NCI-H446 treated with DMSO at 0.1 percent for 48 hours (cell line): ENCODE measurements at regions not wholly inside any gene's neighbourhood (a gene's known extent, or its start where the extent isn't known, plus 50 kb on each side); places are given as distances from the start of the nearest gene placed in this dataset.

Experiments
- DNase-seq: peaks from one replicate; lab custom pipeline; 2025; lab: John Stamatoyannopoulos, UW

DNA sequence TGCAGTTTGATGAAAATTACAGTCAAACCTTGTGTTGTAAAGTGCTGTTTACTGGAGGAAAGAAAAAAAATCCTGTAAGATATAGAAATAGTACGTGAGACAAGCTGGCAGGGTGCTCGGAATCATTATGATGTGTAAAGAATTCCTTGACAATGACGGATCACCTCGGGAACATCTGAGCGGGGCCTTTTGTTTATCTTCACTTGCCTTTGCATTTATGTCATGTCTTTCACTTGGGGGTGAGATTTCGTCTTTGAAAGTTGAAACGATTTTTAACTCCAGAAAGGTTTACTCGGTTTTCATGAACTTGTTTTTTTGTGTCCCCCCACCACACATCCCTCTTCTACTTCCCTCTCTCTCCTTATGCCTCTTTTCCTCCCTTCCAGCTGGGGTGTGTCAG lies 128.3 kb upstream of the VEPH1 start:
- no peak for DNase-seq

DNA sequence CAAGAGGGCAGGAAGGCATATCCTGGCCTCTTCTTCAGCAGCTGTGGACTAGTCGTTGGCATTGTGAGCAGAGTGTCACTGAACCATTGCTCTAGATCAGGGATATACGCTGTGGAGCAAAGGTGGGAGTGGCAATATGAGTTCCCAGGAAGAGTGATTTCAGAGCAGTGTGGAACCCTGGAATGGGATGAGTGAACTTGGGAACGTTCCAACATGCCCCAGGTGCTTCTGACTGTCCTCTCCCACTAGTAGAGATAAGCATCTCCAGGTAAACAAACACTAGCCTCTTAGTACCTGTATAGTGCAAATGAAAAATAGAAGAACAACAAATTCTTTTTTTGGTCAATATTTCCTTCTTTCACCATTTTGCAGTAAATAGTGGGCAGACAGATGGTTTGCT lies 123.6 kb upstream of the VEPH1 start:
- no peak for DNase-seq

DNA sequence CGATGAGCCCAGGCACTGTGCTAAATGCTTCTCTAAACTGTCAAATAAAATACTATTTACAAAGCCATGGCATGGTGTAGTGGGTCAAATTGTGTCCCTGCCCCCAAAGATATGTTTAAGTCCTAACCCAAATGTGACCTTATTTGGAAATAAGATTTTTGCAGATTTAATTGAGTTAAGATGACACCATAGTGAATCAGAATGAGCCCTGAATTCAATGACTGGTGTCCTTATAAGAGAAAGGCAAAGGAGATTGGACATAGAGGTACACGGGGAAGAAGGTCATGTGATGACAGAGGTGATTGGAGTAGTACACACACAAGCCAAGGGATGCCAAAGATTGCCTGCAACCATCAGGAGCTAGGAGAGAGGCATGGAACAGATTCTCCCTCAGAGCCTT lies 121.6 kb upstream of the VEPH1 start:
- no peak for DNase-seq

DNA sequence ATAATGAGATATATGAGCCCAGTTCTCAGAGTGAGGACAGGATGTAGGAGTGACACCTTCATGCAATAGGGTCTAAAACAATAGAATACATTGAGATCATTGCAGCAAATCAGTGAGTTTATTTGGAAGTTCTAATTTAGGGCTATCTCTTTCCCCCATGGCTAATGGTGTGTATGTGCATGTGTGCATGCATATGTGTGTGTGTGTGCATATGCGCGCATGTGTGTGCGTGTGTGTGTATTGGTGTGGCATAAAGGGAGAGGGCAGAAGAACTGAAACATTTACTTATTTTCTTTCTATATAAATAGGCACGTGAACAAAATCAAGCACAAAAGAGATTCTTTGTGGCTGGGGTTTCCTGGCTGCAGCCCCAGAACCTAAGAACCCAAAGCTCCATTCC lies 115.7 kb upstream of the VEPH1 start:
- DNase-seq, result no peak

DNA sequence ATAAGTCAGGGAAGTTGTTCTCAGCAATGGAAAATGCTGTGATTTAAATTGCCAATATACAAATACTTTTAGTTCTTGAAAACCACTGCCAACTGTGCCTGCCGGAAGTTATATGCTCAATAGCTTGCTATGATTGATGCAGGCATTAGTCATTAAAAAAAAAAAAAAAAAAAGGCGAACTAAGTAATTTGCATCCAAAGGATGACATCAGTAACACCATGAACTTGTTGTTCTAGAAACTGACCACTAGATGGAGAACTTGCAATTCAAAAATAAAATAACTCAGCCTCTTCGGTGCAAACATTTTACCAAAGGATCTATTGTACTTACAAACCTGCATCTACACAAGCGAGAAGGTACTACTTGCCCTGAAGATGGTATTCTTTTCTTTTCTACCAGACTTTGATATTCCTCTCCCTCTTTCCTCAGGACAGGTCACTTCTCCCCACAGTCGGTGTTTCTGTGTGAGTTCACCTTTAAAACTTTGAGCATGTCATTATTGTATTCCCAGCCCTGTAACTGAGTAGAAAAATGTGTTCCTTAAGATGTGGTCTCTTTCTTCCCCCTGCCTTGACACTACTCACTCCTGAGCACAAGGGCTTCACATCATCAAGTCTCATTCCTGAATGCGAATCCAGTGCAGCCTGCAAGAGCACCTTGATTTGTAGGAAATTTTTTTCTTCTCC lies 115.0 kb upstream of the VEPH1 start:
- peak; percentile 78 for DNase-seq

DNA sequence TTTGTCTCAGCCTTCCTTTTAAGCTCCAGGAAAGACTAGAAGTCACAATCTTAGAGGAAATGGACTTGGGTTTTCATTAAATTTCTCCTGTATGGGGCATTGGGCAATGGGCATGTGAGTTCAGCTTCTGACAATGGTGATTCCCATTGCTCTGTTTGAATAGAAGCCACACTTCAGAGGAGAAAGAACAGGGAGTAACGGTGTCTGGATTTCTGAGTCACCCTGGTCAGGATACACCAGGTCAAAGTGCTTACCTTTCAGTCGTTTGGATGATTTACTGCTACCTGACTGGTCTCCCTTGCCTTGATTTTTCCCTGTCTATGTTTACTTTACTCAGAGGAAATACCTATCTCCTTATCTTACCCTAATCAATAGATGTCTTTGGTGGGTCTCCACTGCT lies 111.7 kb upstream of the VEPH1 start:
- DNase-seq, result no peak

DNA sequence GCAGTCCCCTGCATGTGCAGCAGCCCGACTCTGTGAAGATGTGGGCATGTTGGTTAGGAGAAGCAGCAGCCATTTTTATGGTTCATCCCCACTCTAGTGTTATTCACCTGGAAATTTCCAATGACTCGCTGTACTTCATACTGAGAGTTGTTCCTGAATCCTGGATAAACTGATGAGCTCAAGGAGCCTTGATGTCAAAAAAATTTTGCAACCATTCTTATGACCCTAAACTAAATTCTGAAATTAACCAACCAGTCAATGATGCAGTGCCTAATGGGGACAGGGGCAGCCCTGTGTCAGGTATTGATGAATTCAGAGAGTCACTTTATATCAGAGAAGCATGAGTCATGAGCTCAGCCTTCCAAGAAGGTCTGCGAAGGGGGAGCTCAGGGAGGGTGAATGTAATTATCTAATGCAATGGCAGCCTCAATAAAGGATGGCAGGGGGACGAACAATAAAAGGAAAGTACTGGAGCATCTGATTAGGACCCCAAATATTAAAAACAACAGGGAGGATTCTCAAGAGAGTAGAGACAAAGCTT lies 108.4 kb upstream of the VEPH1 start:
- no peak for DNase-seq

DNA sequence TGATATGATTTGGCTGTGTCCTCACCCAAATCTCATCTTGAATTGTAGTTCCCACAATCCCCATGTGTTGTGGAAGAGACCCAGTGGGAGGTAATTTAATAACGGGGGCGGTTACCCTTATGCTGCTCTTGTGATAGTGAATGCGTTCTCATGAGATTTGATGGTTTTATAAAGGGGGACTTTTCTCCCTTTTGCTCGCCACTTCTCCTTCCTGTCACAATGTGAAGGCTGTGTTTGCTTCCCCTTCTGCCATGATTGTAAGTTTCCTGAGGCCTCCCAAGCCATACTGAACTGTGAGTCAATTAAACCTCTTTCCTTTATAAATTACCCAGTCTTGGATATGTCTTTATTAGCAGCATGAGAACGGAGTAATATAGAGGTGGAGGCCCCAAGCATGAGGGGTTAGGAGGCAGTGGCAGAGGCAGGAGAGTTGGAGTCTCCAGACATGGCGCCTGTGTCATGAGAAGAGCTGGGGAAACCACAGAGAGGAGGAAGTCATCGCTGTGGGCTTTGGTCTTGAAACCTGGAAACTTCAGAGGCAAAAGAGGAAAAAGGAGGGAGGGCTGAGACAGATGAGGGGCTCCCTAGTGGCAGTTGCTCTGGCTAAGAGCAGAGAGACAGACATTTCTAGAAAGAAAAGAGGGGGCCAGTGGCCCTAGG lies 107.8 kb upstream of the VEPH1 start:
- DNase-seq, result no peak

DNA sequence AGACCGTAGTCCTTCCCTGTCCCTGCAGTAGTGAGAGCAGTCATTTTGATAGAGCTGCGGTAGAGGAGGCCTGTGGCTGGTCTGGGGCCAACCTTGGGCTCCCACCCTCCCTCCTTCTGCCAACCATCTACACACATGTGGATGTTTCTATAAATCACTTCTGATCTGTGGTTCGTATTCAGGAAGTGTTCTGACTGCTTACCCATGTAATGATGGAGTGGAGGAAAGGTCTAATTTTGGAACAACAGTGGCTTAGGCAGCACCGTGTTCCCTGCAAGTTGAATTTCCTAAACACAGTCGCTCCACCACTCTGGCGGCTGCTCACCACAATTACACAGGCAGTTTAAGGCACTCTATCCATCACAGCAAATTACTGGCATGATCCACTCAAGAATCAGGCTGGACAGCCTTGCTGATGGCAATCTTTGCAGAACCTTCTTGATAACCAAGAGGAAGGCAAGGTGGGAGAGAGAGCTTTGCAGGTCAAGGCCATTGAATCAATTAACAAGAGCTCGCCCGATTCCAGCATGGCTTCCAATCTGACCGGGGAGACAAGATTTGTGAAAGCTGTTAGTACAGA lies 104.7 kb upstream of the VEPH1 start:
- DNase-seq, result no peak

DNA sequence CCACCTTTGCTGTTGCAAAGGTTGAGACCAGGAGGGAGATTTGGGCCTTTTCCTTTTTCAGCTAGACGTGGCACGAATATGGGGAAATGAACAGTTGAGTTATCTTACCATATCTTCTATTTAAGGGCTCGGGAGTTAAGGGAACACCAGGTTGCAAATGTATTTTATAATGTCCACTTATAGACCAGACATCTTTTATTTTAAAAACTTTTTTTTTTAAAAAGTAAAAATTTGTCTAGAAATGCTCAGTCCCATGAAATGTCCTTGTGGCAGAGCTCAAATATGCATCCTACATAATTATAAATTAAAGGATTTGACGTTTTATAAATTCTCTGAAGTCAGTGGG lies 103.6 kb upstream of the VEPH1 start:
- no peak for DNase-seq

DNA sequence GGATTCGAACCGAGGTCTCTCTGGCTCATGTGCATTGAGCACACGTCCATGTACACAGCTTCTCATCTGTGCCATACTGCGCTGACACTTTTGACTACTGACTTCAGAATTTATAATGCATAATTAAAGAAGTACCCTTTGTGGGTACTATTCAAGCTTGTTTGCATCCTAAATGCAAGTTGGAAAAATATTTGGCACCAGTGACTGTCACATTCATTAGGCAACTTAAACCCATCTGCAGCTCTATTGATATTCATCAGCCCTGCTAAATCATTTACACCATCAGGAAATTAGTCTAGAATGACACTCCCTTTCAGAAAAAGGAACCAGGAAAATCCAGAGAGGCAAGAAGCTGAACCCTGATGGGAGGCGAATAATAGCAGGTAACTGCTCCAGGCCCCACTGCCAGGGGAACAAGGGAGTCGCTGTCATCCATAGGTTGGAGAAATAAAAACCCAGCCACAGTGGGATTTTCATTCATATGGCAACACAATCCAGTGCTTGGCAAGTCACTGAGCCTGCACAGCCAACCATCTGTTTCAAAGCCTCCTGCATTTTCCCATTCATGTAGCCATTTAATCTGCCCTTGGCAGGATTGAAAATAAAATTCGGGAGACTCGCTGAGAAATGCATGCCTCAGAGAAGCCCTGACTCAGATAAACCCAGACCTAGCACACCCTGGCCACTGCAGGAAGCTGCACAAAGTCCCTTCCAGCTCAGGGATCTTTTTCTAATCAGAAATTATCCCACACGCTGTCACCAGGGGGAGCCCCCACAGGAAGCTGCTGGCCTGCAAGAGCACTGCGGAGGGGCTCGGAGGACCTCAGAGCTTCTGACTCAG lies 103.0 kb upstream of the VEPH1 start:
- peak; percentile 97 for DNase-seq

DNA sequence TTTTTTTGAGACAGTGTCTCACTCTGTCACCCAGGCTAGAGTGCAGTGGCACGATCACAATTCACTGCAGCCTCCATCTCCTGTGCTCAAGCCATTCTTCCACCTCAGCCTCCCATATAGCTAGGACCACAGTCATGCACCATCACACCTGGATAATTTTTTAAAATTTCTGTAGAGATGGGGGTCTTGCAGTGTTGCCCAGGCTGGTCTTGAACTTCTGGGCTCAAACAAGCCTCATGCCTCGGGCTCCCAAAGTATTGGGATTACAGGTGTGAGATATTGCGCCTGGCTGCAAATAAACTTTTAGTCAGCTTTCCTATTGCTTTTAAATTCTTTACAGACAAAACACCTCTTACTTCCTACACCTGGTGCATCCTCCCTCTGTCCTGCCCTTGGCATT lies 102.1 kb upstream of the VEPH1 start:
- DNase-seq, result no peak

DNA sequence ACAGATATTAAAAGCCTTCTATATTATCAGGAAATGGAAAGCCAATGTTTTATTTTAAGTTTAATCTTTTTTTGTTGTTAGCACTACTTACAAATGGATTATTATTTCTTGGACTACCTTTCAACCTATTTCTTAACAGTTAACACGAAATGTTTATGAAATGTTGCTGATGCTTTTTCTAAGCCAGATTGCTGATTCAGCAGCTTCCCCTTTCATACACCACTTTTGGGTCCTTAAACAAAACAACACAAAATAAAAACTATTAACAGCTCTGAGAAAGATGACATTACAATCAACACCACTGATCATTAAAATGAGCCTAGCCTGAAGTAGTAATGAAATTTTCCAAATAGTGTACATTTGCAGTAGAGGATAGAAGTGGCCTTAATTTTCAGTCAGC lies 99.2 kb upstream of the VEPH1 start:
- no peak for DNase-seq

DNA sequence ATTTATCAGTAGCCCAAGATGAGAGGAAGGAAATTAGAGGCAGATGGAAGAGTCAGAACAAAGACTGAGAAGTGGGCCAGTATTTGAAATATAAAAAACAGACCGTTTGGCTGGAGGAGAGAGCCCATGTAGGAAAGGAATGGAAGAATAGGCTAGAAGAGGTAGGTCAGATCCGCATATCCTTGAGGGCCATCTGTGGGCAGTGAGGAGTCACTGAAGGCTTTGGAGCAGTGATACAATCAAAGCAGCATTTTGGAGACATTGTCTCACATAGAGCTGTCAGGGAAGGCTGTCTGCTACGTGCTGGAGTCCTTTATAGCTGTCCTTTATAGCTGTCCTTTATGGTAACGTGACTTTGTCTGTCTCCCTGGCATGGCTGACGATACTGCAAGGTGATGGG lies 92.0 kb upstream of the VEPH1 start:
- no peak for DNase-seq

DNA sequence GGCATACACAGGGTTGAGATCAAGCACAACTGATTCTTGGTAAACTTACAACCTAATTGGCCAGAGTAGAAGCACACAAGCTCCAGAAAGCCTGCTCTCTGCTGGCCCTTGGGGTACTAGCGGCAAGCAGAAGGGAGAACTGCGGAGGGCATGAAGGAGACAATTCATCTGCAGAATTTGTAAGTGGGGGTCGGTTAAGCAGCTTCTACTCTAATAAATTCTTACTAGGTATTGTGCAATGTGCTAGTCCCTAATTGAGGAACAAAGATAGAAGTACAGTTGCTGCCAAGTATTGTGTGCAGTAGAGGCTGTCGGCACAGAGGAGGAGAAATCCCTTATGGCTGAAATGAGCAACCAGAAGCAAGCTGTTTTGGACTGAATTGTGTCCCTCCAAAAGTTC lies 91.2 kb upstream of the VEPH1 start:
- DNase-seq, result no peak

DNA sequence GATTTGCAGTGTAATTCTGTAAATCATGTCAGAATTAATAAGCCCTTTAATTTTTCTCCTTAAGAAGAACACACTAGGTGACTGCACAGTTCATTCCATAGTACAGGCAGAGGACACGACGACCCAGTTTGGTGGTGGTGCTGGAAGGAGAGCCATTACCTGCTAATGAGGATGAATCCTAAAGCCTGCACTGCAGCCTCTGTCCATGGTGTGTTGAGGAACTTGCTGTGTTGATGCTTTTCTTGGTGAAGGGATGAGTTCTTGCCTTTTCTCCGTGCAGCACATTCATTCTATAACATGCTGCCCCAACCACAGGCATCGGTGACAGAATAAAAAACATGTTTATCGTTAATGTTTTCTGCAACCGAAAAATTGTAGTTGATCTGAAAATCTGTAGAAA lies 89.6 kb upstream of the VEPH1 start:
- DNase-seq, result no peak

DNA sequence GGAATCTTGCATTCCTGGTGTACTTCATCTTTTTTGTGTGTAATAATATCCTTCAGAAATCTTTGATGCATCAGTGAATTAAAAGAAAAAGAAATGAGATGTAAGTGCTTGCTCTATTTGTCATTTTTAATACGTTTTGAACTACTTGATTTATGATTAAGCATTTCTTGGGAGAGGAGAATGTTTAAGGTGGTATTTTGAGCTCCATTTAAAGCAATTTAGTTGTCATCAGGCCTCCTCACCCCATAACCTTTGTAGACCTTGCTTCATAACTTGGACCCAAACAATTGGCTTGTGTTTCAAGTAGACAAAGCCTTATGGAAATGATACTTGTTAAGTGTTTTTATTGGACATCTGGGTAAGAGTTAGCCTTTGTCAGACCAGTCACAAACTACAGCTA lies 87.1 kb upstream of the VEPH1 start:
- DNase-seq, result no peak

DNA sequence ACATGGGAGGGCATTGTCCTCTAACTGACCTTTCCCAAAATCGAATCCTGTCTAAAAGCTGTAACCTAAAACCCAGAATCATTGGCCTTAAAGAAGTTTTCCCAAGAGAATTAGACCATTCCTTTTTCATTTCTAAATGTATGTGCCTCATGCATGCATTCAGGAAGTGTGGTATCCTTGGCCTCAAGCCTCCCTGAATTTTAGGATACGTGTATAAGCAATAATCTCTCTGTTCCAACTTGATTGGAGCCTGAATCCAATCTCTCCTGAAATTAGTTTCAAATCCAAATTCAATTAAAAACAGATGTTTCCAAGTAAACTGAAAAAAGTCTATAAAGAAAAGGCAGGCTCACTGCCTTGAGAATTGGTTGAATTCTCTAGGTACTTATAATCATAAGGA lies 86.0 kb upstream of the VEPH1 start:
- DNase-seq, result no peak

DNA sequence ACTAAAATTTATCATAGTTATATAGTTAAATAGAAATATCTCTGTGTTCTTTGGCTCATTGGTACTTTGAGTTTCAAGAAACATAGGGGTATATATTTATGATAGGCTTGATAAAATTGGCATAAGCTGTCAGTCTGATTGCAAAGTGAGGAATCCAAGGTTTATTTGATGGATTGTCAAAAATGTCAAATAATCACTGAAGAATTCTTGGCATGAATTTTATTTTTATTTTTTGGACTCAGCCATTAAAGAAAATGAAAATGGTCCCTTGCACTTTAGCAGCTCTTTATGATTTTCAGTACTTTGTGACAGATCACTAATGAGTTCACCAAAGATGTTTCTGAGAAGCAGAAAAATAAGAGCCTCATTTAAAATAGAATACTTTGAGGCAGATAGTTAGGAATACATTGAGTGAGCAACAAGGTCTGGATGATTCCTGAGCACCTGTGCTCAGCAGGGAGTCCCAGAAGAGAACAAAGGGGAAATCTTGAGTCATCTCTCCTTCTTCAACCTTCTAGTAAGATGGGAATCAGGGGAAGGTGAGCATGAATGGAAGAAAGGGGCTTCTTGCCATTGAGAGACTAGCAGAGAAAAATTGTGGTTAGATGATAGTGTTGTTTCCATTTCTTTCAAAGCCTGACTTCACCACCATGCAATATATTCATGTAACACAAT lies 85.3 kb upstream of the VEPH1 start:
- DNase-seq, result no peak

DNA sequence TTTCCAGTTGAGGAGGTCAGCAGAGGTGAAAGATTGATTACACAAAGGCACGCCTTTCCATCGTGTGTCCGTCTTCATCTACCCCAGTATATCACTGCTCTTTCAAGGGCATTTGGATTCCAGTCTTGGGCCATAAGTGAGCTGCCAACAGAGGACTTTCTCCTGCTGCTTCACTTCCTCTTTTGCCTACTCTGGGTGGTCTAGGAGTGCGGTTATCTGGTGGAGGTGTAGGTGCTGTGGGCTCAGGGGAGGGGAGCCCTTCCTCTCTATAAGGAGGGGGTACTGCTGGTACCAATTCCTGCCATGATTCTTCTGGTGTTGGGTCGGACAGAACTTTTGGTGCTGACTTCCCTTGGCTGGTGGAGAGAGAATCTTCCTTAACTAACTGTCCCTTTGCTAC lies 83.1 kb upstream of the VEPH1 start:
- DNase-seq, result no peak

DNA sequence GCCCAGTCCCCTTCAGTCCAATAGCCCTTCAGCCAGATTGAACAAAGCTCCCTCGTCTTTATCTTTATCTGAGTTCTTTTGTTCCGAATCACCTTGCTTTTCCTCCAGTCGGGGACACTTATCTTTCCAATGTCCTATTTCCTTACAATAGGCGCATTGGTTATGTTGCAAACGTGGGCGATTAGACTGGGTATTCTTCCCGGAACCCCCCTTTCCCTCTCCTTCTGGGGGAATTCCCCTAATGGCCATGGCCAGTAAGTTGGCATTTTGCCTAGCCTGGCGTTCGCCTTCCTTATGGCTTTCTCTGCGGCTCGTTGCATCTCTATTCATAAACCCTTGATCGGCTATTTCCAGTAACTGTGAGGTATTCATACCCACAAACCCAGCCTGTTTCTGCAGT lies 82.2 kb upstream of the VEPH1 start:
- DNase-seq, result no peak

DNA sequence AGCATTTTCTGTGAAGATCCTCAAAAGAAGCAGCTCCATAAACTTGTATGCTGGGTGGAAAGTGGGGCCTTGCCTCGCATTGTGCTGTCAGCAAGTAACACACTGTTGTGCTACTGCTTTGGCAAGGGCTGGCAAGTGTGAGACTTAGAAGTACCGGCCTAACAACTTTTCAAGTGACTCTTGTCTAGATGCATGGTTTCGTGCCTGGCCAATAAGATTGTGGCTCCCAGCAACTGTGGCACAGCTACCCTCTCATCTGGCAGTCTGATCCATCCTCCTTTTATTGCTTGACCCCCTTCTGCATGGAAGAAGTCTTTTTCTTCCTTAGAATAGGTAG lies 79.4 kb upstream of the VEPH1 start:
- no peak for DNase-seq
